ENCODE measurements at regions not wholly inside any gene's neighbourhood (a gene's known extent, or its start where the extent isn't known, plus 50 kb on each side); places are given as distances from the start of the nearest gene placed in this dataset.

- no peak for TF ChIP-seq CTCF (IDR thresholded peaks at IDR 0.05)
- TF ChIP-seq POLR2A (IDR thresholded peaks at IDR 0.05): no peak
- no peak for TF ChIP-seq POLR2AphosphoS5 (IDR thresholded peaks at IDR 0.05)
These were observed 107.5 kb downstream of the GADD45G start for GRCh38 chr9:89712283-89712682.

All from upper lobe of left lung (tissue), 4 donors.